Activated CD4-positive, alpha-beta T cell treated with anti-CD3 and anti-CD28 coated beads, Interleukin-2, amount 10 ng/mL, durations not matched to agents 24 days and 14 days (primary cell): ENCODE measurements at regions not wholly inside any gene's neighbourhood (a gene's known extent, or its start where the extent isn't known, plus 50 kb on each side); places are given as distances from the start of the nearest gene placed in this dataset.
"Not testable (repeated sequence)": the region's sequence is repeated elsewhere in the genome, so short reads cannot be mapped to it uniquely, and the experiment has no call there.

Experiments
- DNase-seq: peaks from one replicate; pipeline ENCODE4 v3.0.0; 2022
- H3K27ac Mint-ChIP-seq: one replicate; pipeline ENCODE4 v1.8.0; 2022; ENCODE audit warnings: mild to moderate bottlenecking, mixed read lengths
- H3K27me3 Mint-ChIP-seq: one replicate; pipeline ENCODE4 v1.8.0; 2022; ENCODE audit warnings: mixed read lengths
- H3K36me3 Mint-ChIP-seq: one replicate; pipeline ENCODE4 v1.8.0; 2022; ENCODE audit warnings: low read depth, mild to moderate bottlenecking, mixed read lengths
- H3K4me1 Mint-ChIP-seq: one replicate; pipeline ENCODE4 v1.8.0; 2021; ENCODE audit warnings: mixed read lengths
- H3K4me3 Mint-ChIP-seq: one replicate; pipeline ENCODE4 v1.8.0; 2022; ENCODE audit warnings: mild to moderate bottlenecking, moderate library complexity, mixed read lengths
- H3K9me3 Mint-ChIP-seq: one replicate; pipeline ENCODE4 v1.8.0; 2021; ENCODE audit warnings: mixed read lengths
- intact Hi-C: fragments of 100-400 bp; cut with micrococcal nuclease; formaldehyde crosslinking; loops from one replicate; pipeline ENCODE4 v1.15.1; 2023

GRCh38 chr13:76329866-76330580, 556.2 kb downstream of the KCTD12 start:
- intact Hi-C loops = no loop called here
- H3K27me3 Mint-ChIP-seq = no peaks in the 10 kb centered on the region

GRCh38 chr13:76329004-76329403, 557.2 kb downstream of the KCTD12 start:
- Mint-ChIP-seq H3K27ac (no peak overlapping the region), H3K9me3 (no peaks in the 10 kb centered on the region), H3K27me3 (no peaks in the 10 kb centered on the region), H3K4me3 (no peak overlapping the region), H3K4me1 (no peaks in the 10 kb centered on the region), H3K36me3 (no peaks in the 10 kb centered on the region)
- no peak for DNase-seq
- intact Hi-C loops = no loop called here

More at GRCh38 chr13:76329866-76330580, 556.2 kb downstream of the KCTD12 start:
- H3K27ac Mint-ChIP-seq = no peak overlapping the region
- H3K4me3 Mint-ChIP-seq = no peak overlapping the region
- H3K9me3 Mint-ChIP-seq = no peaks in the 10 kb centered on the region
- H3K36me3 Mint-ChIP-seq = no peaks in the 10 kb centered on the region
- no peaks in the 10 kb centered on the region for H3K4me1 Mint-ChIP-seq
- DNase-seq = no peak

- H3K27ac Mint-ChIP-seq = no peak overlapping the region
- no peaks in the 10 kb centered on the region for H3K9me3 Mint-ChIP-seq
- no peaks in the 10 kb centered on the region for H3K27me3 Mint-ChIP-seq
- intact Hi-C loops = no loop called here
- H3K36me3 Mint-ChIP-seq = no peaks in the 10 kb centered on the region
- H3K4me1 Mint-ChIP-seq = no peaks in the 10 kb centered on the region
- no peak for DNase-seq
- no peak overlapping the region for H3K4me3 Mint-ChIP-seq
These were observed 559.9 kb downstream of the KCTD12 start for GRCh38 chr13:76326343-76326742.

- no peaks in the 10 kb centered on the region for H3K4me1 Mint-ChIP-seq
- H3K27me3 Mint-ChIP-seq = no peaks in the 10 kb centered on the region
- H3K9me3 Mint-ChIP-seq = no peaks in the 10 kb centered on the region
- no peak overlapping the region for H3K27ac Mint-ChIP-seq
- no peak for DNase-seq
- no peak overlapping the region for H3K4me3 Mint-ChIP-seq
- no peaks in the 10 kb centered on the region for H3K36me3 Mint-ChIP-seq
- intact Hi-C loops = no loop called here
These were observed 566.3 kb downstream of the KCTD12 start for GRCh38 chr13:76319921-76320320.

GRCh38 chr13:76316998-76317527, 569.1 kb downstream of the KCTD12 start:
- no peak for DNase-seq
- intact Hi-C loops = no loop called here

GRCh38 chr13:76314495-76314894, 571.7 kb downstream of the KCTD12 start:
- no peak for DNase-seq
- H3K36me3 Mint-ChIP-seq = no peaks in the 10 kb centered on the region
- intact Hi-C loops = no loop called here
- no peaks in the 10 kb centered on the region for H3K9me3 Mint-ChIP-seq
- no peak overlapping the region for H3K4me3 Mint-ChIP-seq
- H3K27me3 Mint-ChIP-seq = no peaks in the 10 kb centered on the region
- no peak overlapping the region for H3K27ac Mint-ChIP-seq
- H3K4me1 Mint-ChIP-seq = no peaks in the 10 kb centered on the region

More at GRCh38 chr13:76316998-76317527, 569.1 kb downstream of the KCTD12 start:
- Mint-ChIP-seq H3K4me1 (no peaks in the 10 kb centered on the region), H3K27me3 (no peaks in the 10 kb centered on the region), H3K9me3 (no peaks in the 10 kb centered on the region), H3K27ac (no peak overlapping the region), H3K36me3 (no peaks in the 10 kb centered on the region), H3K4me3 (no peak overlapping the region)

- Mint-ChIP-seq H3K4me1 (no peaks in the 10 kb centered on the region), H3K27ac (no peak overlapping the region), H3K4me3 (no peak overlapping the region), H3K27me3 (no peaks in the 10 kb centered on the region), H3K9me3 (no peaks in the 10 kb centered on the region), H3K36me3 (no peaks in the 10 kb centered on the region)
- DNase-seq = no peak
- intact Hi-C loops = no loop called here
These were observed 579.1 kb downstream of the KCTD12 start for GRCh38 chr13:76307142-76307541.

- H3K4me1 Mint-ChIP-seq = no peaks in the 10 kb centered on the region
- intact Hi-C loops = no loop called here
- H3K9me3 Mint-ChIP-seq = no peaks in the 10 kb centered on the region
- no peak overlapping the region for H3K27ac Mint-ChIP-seq
- no peak for DNase-seq
- no peak overlapping the region for H3K4me3 Mint-ChIP-seq
- H3K36me3 Mint-ChIP-seq = no peaks in the 10 kb centered on the region
- H3K27me3 Mint-ChIP-seq = no peaks in the 10 kb centered on the region
These were observed 585.5 kb downstream of the KCTD12 start for GRCh38 chr13:76300688-76301087.

GRCh38 chr13:76297331-76297730, 588.9 kb downstream of the KCTD12 start:
- no peaks in the 10 kb centered on the region for H3K36me3 Mint-ChIP-seq
- no peak for DNase-seq
- H3K4me1 Mint-ChIP-seq = no peaks in the 10 kb centered on the region
- H3K4me3 Mint-ChIP-seq = no peak overlapping the region
- H3K27me3 Mint-ChIP-seq = no peaks in the 10 kb centered on the region
- intact Hi-C loops = no loop called here
- H3K9me3 Mint-ChIP-seq = no peaks in the 10 kb centered on the region
- no peak overlapping the region for H3K27ac Mint-ChIP-seq

- H3K9me3 Mint-ChIP-seq = no peaks in the 10 kb centered on the region
- H3K4me1 Mint-ChIP-seq = no peaks in the 10 kb centered on the region
- H3K4me3 Mint-ChIP-seq = no peak overlapping the region
- H3K36me3 Mint-ChIP-seq = no peaks in the 10 kb centered on the region
- intact Hi-C loops = no loop called here
- H3K27me3 Mint-ChIP-seq = no peaks in the 10 kb centered on the region
- no peak overlapping the region for H3K27ac Mint-ChIP-seq
- DNase-seq = no peak
These were observed 589.5 kb downstream of the KCTD12 start for GRCh38 chr13:76296751-76297150.

GRCh38 chr13:76295020-76295419, 591.2 kb downstream of the KCTD12 start:
- intact Hi-C loops, H3K27ac Mint-ChIP-seq, H3K36me3 Mint-ChIP-seq, H3K27me3 Mint-ChIP-seq, DNase-seq, H3K4me3 Mint-ChIP-seq, H3K4me1 Mint-ChIP-seq, H3K9me3 Mint-ChIP-seq: not testable (repeated sequence)

GRCh38 chr13:76293751-76294150, 592.5 kb downstream of the KCTD12 start:
- H3K9me3 Mint-ChIP-seq = no peaks in the 10 kb centered on the region
- H3K36me3 Mint-ChIP-seq = no peaks in the 10 kb centered on the region
- H3K27me3 Mint-ChIP-seq = no peaks in the 10 kb centered on the region
- H3K4me3 Mint-ChIP-seq = no peak overlapping the region
- H3K27ac Mint-ChIP-seq = no peak overlapping the region
- intact Hi-C loops = no loop called here
- H3K4me1 Mint-ChIP-seq = no peaks in the 10 kb centered on the region
- no peak for DNase-seq

- H3K36me3 Mint-ChIP-seq = no peaks in the 10 kb centered on the region
- H3K9me3 Mint-ChIP-seq = no peaks in the 10 kb centered on the region
- H3K4me3 Mint-ChIP-seq = no peak overlapping the region
- H3K4me1 Mint-ChIP-seq = no peaks in the 10 kb centered on the region
- DNase-seq = no peak
- intact Hi-C loops = no loop called here
- no peaks in the 10 kb centered on the region for H3K27me3 Mint-ChIP-seq
- no peak overlapping the region for H3K27ac Mint-ChIP-seq
These were observed 592.9 kb downstream of the KCTD12 start for GRCh38 chr13:76293346-76293745.

GRCh38 chr13:76292726-76293125, 593.5 kb downstream of the KCTD12 start:
- Mint-ChIP-seq H3K27me3 (no peaks in the 10 kb centered on the region), H3K36me3 (no peaks in the 10 kb centered on the region), H3K27ac (no peak overlapping the region), H3K4me3 (no peak overlapping the region), H3K9me3 (no peaks in the 10 kb centered on the region), H3K4me1 (no peaks in the 10 kb centered on the region)
- intact Hi-C loops = no loop called here
- DNase-seq = no peak

- no peak for DNase-seq
- Mint-ChIP-seq H3K9me3 (no peaks in the 10 kb centered on the region), H3K27me3 (no peaks in the 10 kb centered on the region), H3K27ac (no peak overlapping the region), H3K4me1 (no peaks in the 10 kb centered on the region), H3K36me3 (no peaks in the 10 kb centered on the region), H3K4me3 (no peak overlapping the region)
- intact Hi-C loops = no loop called here
These were observed 594.2 kb downstream of the KCTD12 start for GRCh38 chr13:76292031-76292430.
